Natural killer cell (primary cell): ENCODE measurements at regions not wholly inside any gene's neighbourhood (a gene's known extent, or its start where the extent isn't known, plus 50 kb on each side); places are given as distances from the start of the nearest gene placed in this dataset.

ENCODE experiments used
- ATAC-seq, 3 donors: fragments of 150-1000 bp in 2 of 3; fragments of 200-7000 bp in 1 of 3; cut with Tn5 transposase; 1 replicate in 1 of 3; 2 replicates in 2 of 3; pipeline ENCODE4 v1.10.0; 2021; ENCODE audit warnings: mild to moderate bottlenecking in 2 of 3, moderate library complexity in 2 of 3
- DNase-seq, 2 donors: peaks; one replicate each; pipeline versions ENCODE4 v3.0.0 to v3.0.0-alpha.2; 2013 to 2021; ENCODE audit warnings: mixed read lengths in 1 of 2
- H3K27ac ChIP-seq: one replicate; pipeline ENCODE4 v1.5.1; 2013; ENCODE audit warnings: mild to moderate bottlenecking, low read length
- H3K27me3 ChIP-seq: one replicate; pipeline ENCODE4 v1.6.1; 2013; ENCODE audit warnings: low read length; ENCODE audit not compliant: control insufficient read depth, insufficient read depth
- H3K36me3 ChIP-seq: one replicate; pipeline ENCODE4 v1.6.1; 2013; ENCODE audit warnings: low read length; ENCODE audit not compliant: control insufficient read depth, insufficient read depth
- H3K4me1 ChIP-seq: one replicate; pipeline ENCODE4 v1.6.1; 2013; ENCODE audit warnings: low read length; ENCODE audit not compliant: control insufficient read depth, insufficient read depth
- H3K4me3 ChIP-seq: one replicate; pipeline ENCODE4 v1.5.1; 2013; ENCODE audit warnings: low read length
- H3K9me3 ChIP-seq: one replicate; pipeline ENCODE4 v1.6.1; 2013; ENCODE audit warnings: low read length; ENCODE audit not compliant: control insufficient read depth, insufficient read depth
- H3K27ac Mint-ChIP-seq, 2 donors: one replicate each; pipeline ENCODE4 v1.8.0; 2022; ENCODE audit warnings: mild to moderate bottlenecking in 2 of 2, mixed read lengths in 2 of 2, moderate library complexity in 1 of 2
- H3K27me3 Mint-ChIP-seq, 2 donors: one replicate each; pipeline ENCODE4 v1.8.0; 2022; ENCODE audit warnings: low read depth in 2 of 2, mixed read lengths in 2 of 2
- H3K36me3 Mint-ChIP-seq: one replicate; pipeline ENCODE4 v1.8.0; 2022; ENCODE audit warnings: mixed read lengths
- H3K4me1 Mint-ChIP-seq, 2 donors: one replicate each; pipeline ENCODE4 v1.8.0; 2022; ENCODE audit warnings: mixed read lengths in 2 of 2
- H3K4me3 Mint-ChIP-seq: one replicate; pipeline ENCODE4 v1.8.0; 2022; ENCODE audit warnings: mild to moderate bottlenecking, moderate library complexity, mixed read lengths
- H3K9me3 Mint-ChIP-seq, 2 donors: one replicate each; pipeline ENCODE4 v1.8.0; 2022; ENCODE audit warnings: mixed read lengths in 2 of 2
- CTCF ChIP-seq: fragments of 200-600 bp; IDR thresholded peaks from one replicate; pipeline ENCODE4 v1.8.0; 2022; ENCODE audit warnings: antibody characterized with exemption
- WGBS: methylation state at CpG from one replicate; pipeline ENCODE4 v1.1.7; 2013; ENCODE audit warnings: missing lambda C conversion rate; ENCODE audit not compliant: insufficient coverage; 5-methylcytosine and 5-hydroxymethylcytosine counted together
- intact Hi-C: fragments of 100-400 bp; cut with micrococcal nuclease; formaldehyde crosslinking; loops from one replicate; pipeline ENCODE4 v1.14.2; 2022

- H3K36me3 ChIP-seq, result no peaks in the 10 kb centered on the region
- H3K27ac ChIP-seq, result no peak overlapping the region
- intact Hi-C loops, result no loop called here
- H3K4me1 ChIP-seq, result no peaks in the 10 kb centered on the region
- H3K4me1 Mint-ChIP-seq, result no peaks in the 10 kb centered on the region
- H3K27me3 Mint-ChIP-seq, result peaks cover 9 to 21% of the 10 kb centered on the region in 2 donors
- ATAC-seq, result no peak
- DNase-seq, result no peak
- H3K27ac Mint-ChIP-seq, result no peak overlapping the region
- no peaks in the 10 kb centered on the region for H3K36me3 Mint-ChIP-seq
- no peaks in the 10 kb centered on the region for H3K9me3 ChIP-seq
- no peaks in the 10 kb centered on the region for H3K27me3 ChIP-seq
- no peak overlapping the region for H3K4me3 Mint-ChIP-seq
- TF ChIP-seq CTCF, result no peak
- no peak overlapping the region for H3K4me3 ChIP-seq
- WGBS, result 89% methylated on average over 3 of the region's 3 CpGs
- peaks cover 4 to 10% of the 10 kb centered on the region in 2 donors for H3K9me3 Mint-ChIP-seq
Observed at GRCh38 chr1:29838738-29839320, 602.5 kb downstream of the PTPRU start.

- DNase-seq (no peak), ATAC-seq (no peak)
- Mint-ChIP-seq H3K4me3 (no peak overlapping the region), H3K9me3 (peaks cover 0 to 4% of the 10 kb centered on the region in 2 donors), H3K27ac (no peak overlapping the region), H3K27me3 (peaks cover 0 to 18% of the 10 kb centered on the region in 2 donors), H3K36me3 (no peaks in the 10 kb centered on the region), H3K4me1 (no peaks in the 10 kb centered on the region)
- no peaks in the 10 kb centered on the region for H3K4me1 ChIP-seq
- no peaks in the 10 kb centered on the region for H3K9me3 ChIP-seq
- no peak for TF ChIP-seq CTCF
- H3K27ac ChIP-seq, result no peak overlapping the region
- intact Hi-C loops, result no loop called here
- 80% methylated on average over 12 of the region's 12 CpGs for WGBS
- H3K4me3 ChIP-seq, result no peak overlapping the region
- H3K36me3 ChIP-seq, result no peaks in the 10 kb centered on the region
- H3K27me3 ChIP-seq, result no peaks in the 10 kb centered on the region
Observed at GRCh38 chr1:29836651-29837646, 600.6 kb downstream of the PTPRU start.

GRCh38 chr1:29835874-29836273 is 599.6 kb downstream of the PTPRU start:
- no peak overlapping the region for H3K4me3 Mint-ChIP-seq
- intact Hi-C loops, result no loop called here

More at GRCh38 chr1:29835874-29836273, 599.6 kb downstream of the PTPRU start:
- TF ChIP-seq CTCF, result no peak
- Mint-ChIP-seq H3K27ac (no peak overlapping the region), H3K9me3 (no peaks in the 10 kb centered on the region), H3K36me3 (no peaks in the 10 kb centered on the region), H3K4me1 (no peaks in the 10 kb centered on the region), H3K27me3 (peaks cover 8 to 13% of the 10 kb centered on the region in 2 donors)
- DNase-seq, result no peak
- no peaks in the 10 kb centered on the region for H3K9me3 ChIP-seq
- no peak for ATAC-seq
- H3K36me3 ChIP-seq, result no peaks in the 10 kb centered on the region
- no peaks in the 10 kb centered on the region for H3K27me3 ChIP-seq
- H3K4me3 ChIP-seq, result no peak overlapping the region
- H3K27ac ChIP-seq, result no peak overlapping the region
- WGBS, result 65% methylated on average over 8 of the region's 8 CpGs
- H3K4me1 ChIP-seq, result no peaks in the 10 kb centered on the region
